Testis (tissue), 2 donors: ENCODE measurements at regions not wholly inside any gene's neighbourhood (a gene's known extent, or its start where the extent isn't known, plus 50 kb on each side); places are given as distances from the start of the nearest gene placed in this dataset.

Source experiments
- DNase-seq: peaks from one replicate; pipeline ENCODE4 v3.0.0-alpha.2; 2019
- H3K27ac ChIP-seq, 2 donors: fragments of 200-600 bp; sonication (generic); one replicate each; pipeline ENCODE4 v1.5.1; 2019
- H3K27me3 ChIP-seq: fragments of 200-600 bp; sonication (generic); one replicate; pipeline ENCODE4 v1.5.1; 2019
- H3K36me3 ChIP-seq: fragments of 200-600 bp; sonication (generic); one replicate; pipeline ENCODE4 v1.5.1; 2017; ENCODE audit warnings: low read depth; ENCODE audit errors: missing control alignments
- H3K4me1 ChIP-seq: fragments of 200-600 bp; sonication (generic); one replicate; pipeline ENCODE4 v1.5.1; 2019
- H3K4me3 ChIP-seq, 2 donors: fragments of 200-600 bp; sonication (generic); one replicate each; pipeline ENCODE4 v1.5.1; 2017 to 2019
- H3K9me3 ChIP-seq: fragments of 200-600 bp; sonication (generic); one replicate; pipeline ENCODE4 v1.5.1; 2017
- CTCF ChIP-seq, 3 experiments: fragments of 450-650 bp in 2 of 3; fragments of 200-600 bp in 1 of 3; sonication (generic) in 1 of 3; IDR thresholded peaks; one replicate each; pipeline ENCODE4 v1.5.1; 2016 to 2019; ENCODE audit warnings: antibody characterized with exemption in 3 of 3, mild to moderate bottlenecking in 2 of 3, moderate library complexity in 1 of 3
- POLR2A ChIP-seq: fragments of 450-650 bp; IDR thresholded peaks from one replicate; pipeline ENCODE4 v1.6.1; 2017; ENCODE audit warnings: antibody characterized with exemption, mild to moderate bottlenecking, moderate library complexity
- WGBS, 2 donors: methylation state at CpG; one replicate each; pipeline ENCODE4 v1.1.5; 2018; 5-methylcytosine and 5-hydroxymethylcytosine counted together
- intact Hi-C: fragments of 100-400 bp; cut with DNase I; formaldehyde crosslinking; loops from one replicate; pipeline ENCODE4 v1.15.1; 2023; ENCODE audit warnings: low total_unique reads

DNA sequence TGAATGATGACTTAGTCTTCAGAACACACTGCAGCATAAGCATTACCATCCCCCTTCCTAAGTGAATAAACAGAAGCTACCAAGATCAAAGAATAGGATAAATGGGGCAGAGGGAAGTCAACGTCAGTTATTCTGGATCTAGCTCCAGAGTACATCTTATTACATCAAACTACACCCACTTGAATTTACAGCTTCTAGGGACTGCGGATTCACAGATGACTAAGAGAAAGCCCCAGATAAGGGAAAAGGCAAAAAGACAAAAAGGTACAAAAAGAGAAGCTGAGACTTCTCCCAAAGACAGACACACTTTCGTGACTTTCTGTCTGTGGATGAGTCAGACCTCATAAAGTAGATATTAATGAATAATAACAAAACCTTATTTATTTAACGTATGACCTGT, 457.9 kb upstream of the BRINP1 start:
- no peaks in the 10 kb centered on the region for H3K4me1 ChIP-seq
- TF ChIP-seq CTCF (IDR thresholded peaks at IDR 0.05) (no peak), POLR2A (no peak)
- no peak overlapping the region for H3K4me3 ChIP-seq
- no peaks in the 10 kb centered on the region for H3K36me3 ChIP-seq
- no peak for DNase-seq
- no peak overlapping the region for H3K27ac ChIP-seq
- no peaks in the 10 kb centered on the region for H3K9me3 ChIP-seq
- WGBS, 2 donors = 45 to 56% methylated on average over 4 of the region's 4 CpGs
- H3K27me3 ChIP-seq = no peaks in the 10 kb centered on the region
- intact Hi-C loops = no loop called here

DNA sequence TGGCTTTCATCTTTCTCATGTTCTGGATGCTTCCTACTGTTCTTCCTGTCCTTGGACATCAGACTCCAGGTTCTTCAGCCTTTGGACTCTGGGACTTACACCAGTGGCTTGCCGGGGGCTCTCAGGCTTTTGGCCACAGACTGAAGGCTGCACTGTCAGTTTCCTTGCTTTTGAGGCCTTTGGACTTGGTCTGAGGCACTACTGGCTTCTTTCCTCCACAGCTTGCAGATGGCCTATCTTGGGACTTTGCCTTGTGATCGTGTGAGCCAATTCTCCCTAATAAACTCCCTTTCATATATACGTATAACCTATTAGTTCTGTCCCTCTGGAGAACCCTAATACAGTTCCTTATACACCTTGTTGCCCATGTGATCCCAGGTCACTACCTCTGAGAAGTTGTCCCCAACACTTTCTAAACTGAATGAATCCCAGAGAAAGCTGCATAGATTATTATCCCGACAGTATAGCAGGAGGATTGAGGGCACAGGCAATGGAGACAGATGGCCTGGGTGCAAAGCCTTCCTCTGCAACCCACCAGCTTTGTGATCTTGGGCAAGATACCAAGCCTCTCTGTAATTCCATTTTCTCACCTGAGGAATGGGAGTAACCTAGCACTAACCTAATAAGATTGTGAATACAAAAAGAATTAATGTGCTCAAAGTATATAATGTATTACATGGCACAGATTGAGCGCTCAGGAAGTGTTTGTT, 449.6 kb upstream of the BRINP1 start:
- intact Hi-C loops = no loop called here
- TF ChIP-seq POLR2A (no peak), CTCF (IDR thresholded peaks at IDR 0.05) (no peak)
- Histone ChIP-seq H3K9me3 (no peaks in the 10 kb centered on the region), H3K4me3 (no peak overlapping the region), H3K4me1 (no peaks in the 10 kb centered on the region), H3K27me3 (no peaks in the 10 kb centered on the region), H3K36me3 (no peaks in the 10 kb centered on the region), H3K27ac (no peak overlapping the region)
- 82 to 83% methylated on average over 5 of the region's 5 CpGs for WGBS, 2 donors
- no peak for DNase-seq

GRCh38 chr9:119810645-119811429, 441.6 kb upstream of the BRINP1 start:
- no peaks in the 10 kb centered on the region for H3K9me3 ChIP-seq
- no peaks in the 10 kb centered on the region for H3K4me1 ChIP-seq
- WGBS, 2 donors = 83 to 84% methylated on average over 9 of the region's 9 CpGs
- H3K27me3 ChIP-seq = no peaks in the 10 kb centered on the region
- no peak for TF ChIP-seq CTCF (IDR thresholded peaks at IDR 0.05)
- no peak for TF ChIP-seq POLR2A
- DNase-seq = no peak
- H3K36me3 ChIP-seq = no peaks in the 10 kb centered on the region
- no peak overlapping the region for H3K4me3 ChIP-seq
- H3K27ac ChIP-seq = no peak overlapping the region
- intact Hi-C loops = no loop called here

DNA sequence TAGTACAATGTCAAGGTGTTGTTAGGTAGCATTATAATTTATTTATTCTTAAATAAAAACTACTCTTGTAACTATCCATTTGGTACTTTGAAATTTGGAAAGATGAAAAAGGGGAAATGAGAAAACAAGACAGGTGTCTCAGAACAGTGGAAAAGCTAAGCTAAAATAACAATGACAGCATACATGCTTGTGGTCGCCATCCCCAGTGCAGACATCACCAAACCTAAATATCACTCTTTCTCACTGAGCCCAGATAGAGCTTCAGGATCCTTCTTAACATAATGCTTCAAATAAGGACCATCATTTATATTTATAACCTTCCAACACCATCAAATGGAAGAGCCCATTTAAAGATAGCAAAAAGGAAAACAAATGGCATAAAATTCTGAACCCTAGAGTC, 434.4 kb upstream of the BRINP1 start:
- no peaks in the 10 kb centered on the region for H3K27me3 ChIP-seq
- no peak for DNase-seq
- WGBS, 2 donors = 88 to 97% methylated on average over 1 of the region's 1 CpG
- H3K4me3 ChIP-seq = no peak overlapping the region
- peaks cover 4% of the 10 kb centered on the region for H3K4me1 ChIP-seq
- H3K27ac ChIP-seq = no peak overlapping the region
- intact Hi-C loops = no loop called here
- TF ChIP-seq CTCF (IDR thresholded peaks at IDR 0.05) (no peak), POLR2A (no peak)
- H3K9me3 ChIP-seq = no peaks in the 10 kb centered on the region
- no peaks in the 10 kb centered on the region for H3K36me3 ChIP-seq
